Adipose tissue (tissue), 3 donors: ENCODE measurements at regions not wholly inside any gene's neighbourhood (a gene's known extent, or its start where the extent isn't known, plus 50 kb on each side); places are given as distances from the start of the nearest gene placed in this dataset.
"Not testable (repeated sequence)": the region's sequence is repeated elsewhere in the genome, so short reads cannot be mapped to it uniquely, and the experiment has no call there.

Experiments used
- H3K27ac ChIP-seq: one replicate; pipeline ENCODE4 v1.5.1; 2013; ENCODE audit warnings: low read depth, low read length
- WGBS, 3 donors: extraction: QIAGEN DNeasy Blood & Tissue Kit; methylation state at CpG; one replicate each; pipeline ENCODE4 v1.1.7; 2013; 5-methylcytosine and 5-hydroxymethylcytosine counted together
- donor health status: healthy with polysubstance abuse.
- donor health status: Bipolar disorder and iron deficiency.
- donor health status: healthy.

GRCh38 chr5:74440341-74440740 lies 200.2 kb downstream of the ENC1 start:
- no peak overlapping the region for H3K27ac ChIP-seq
- 79 to 97% (median 86%) methylated on average over 2 of the region's 2 CpGs for WGBS, 3 donors

GRCh38 chr5:74437870-74438269 lies 202.7 kb downstream of the ENC1 start:
- H3K27ac ChIP-seq = not testable (repeated sequence)
- WGBS, 3 donors = 80 to 81% (median 80%) methylated on average over 2 of the region's 2 CpGs

GRCh38 chr5:74433896-74434829 lies 206.4 kb downstream of the ENC1 start:
- no peak overlapping the region for H3K27ac ChIP-seq
- WGBS, 3 donors = 22 to 58% (median 27%) methylated on average over 9 of the region's 9 CpGs

GRCh38 chr5:74433255-74433895 lies 207.2 kb downstream of the ENC1 start:
- 34 to 77% (median 40%) methylated on average over 7 of the region's 7 CpGs for WGBS, 3 donors
- H3K27ac ChIP-seq = no peak overlapping the region

- 72 to 80% (median 75%) methylated on average over 4 of the region's 4 CpGs for WGBS, 3 donors
These were observed 207.8 kb downstream of the ENC1 start for GRCh38 chr5:74432721-74433120.

GRCh38 chr5:74432216-74432615 lies 208.3 kb downstream of the ENC1 start:
- no peak overlapping the region for H3K27ac ChIP-seq
- 24 to 55% (median 45%) methylated on average over 7 of the region's 7 CpGs for WGBS, 3 donors

More at GRCh38 chr5:74432721-74433120, 207.8 kb downstream of the ENC1 start:
- no peak overlapping the region for H3K27ac ChIP-seq

GRCh38 chr5:74431290-74431669 lies 209.2 kb downstream of the ENC1 start:
- 88 to 98% (median 92%) methylated on average over 2 of the region's 2 CpGs for WGBS, 3 donors
- H3K27ac ChIP-seq = no peak overlapping the region

GRCh38 chr5:74430631-74431289 lies 209.8 kb downstream of the ENC1 start:
- H3K27ac ChIP-seq = no peak overlapping the region
- 67 to 82% (median 76%) methylated on average over 4 of the region's 4 CpGs for WGBS, 3 donors

- WGBS, 3 donors = 86 to 99% (median 97%) methylated on average over 4 of the region's 4 CpGs
These were observed 211.0 kb downstream of the ENC1 start for GRCh38 chr5:74429495-74429894.

GRCh38 chr5:74428876-74429275 lies 211.7 kb downstream of the ENC1 start:
- H3K27ac ChIP-seq = no peak overlapping the region
- 42 to 72% (median 61%) methylated on average over 2 of the region's 2 CpGs for WGBS, 3 donors

More at GRCh38 chr5:74429495-74429894, 211.0 kb downstream of the ENC1 start:
- H3K27ac ChIP-seq = no peak overlapping the region

GRCh38 chr5:74428275-74428674 lies 212.3 kb downstream of the ENC1 start:
- WGBS, 3 donors = 92 to 97% (median 93%) methylated on average over 2 of the region's 2 CpGs

GRCh38 chr5:74426506-74426905 lies 214.0 kb downstream of the ENC1 start:
- 29 to 67% (median 53%) methylated on average over 1 of the region's 1 CpG for WGBS, 3 donors
- H3K27ac ChIP-seq = no peak overlapping the region

More at GRCh38 chr5:74428275-74428674, 212.3 kb downstream of the ENC1 start:
- no peak overlapping the region for H3K27ac ChIP-seq

- WGBS, 3 donors = 62 to 77% (median 76%) methylated on average over 5 of the region's 5 CpGs
- H3K27ac ChIP-seq = no peak overlapping the region
These were observed 216.2 kb downstream of the ENC1 start for GRCh38 chr5:74424162-74424868.

- WGBS, 3 donors = 74 to 96% (median 76%) methylated on average over 1 of the region's 1 CpG
- no peak overlapping the region for H3K27ac ChIP-seq
These were observed 217.1 kb downstream of the ENC1 start for GRCh38 chr5:74423383-74423782.

GRCh38 chr5:74422671-74423070 lies 217.9 kb downstream of the ENC1 start:
- no peak overlapping the region for H3K27ac ChIP-seq
- WGBS, 3 donors = 73 to 89% (median 78%) methylated on average over 4 of the region's 4 CpGs

GRCh38 chr5:74422030-74422429 lies 218.5 kb downstream of the ENC1 start:
- H3K27ac ChIP-seq = no peak overlapping the region
- 77 to 94% (median 94%) methylated on average over 3 of the region's 3 CpGs for WGBS, 3 donors

GRCh38 chr5:74421377-74421776 lies 219.2 kb downstream of the ENC1 start:
- WGBS, 3 donors = 32 to 46% (median 37%) methylated on average over 1 of the region's 1 CpG

GRCh38 chr5:74420947-74421346 lies 219.6 kb downstream of the ENC1 start:
- WGBS, 3 donors = 44 to 100% (median 46%) methylated on average over 1 of the region's 1 CpG
- no peak overlapping the region for H3K27ac ChIP-seq

More at GRCh38 chr5:74421377-74421776, 219.2 kb downstream of the ENC1 start:
- no peak overlapping the region for H3K27ac ChIP-seq
